22Rv1 (cell line): ENCODE measurements at regions not wholly inside any gene's neighbourhood (a gene's known extent, or its start where the extent isn't known, plus 50 kb on each side); places are given as distances from the start of the nearest gene placed in this dataset.

ENCODE experiments used
- ZFX ChIP-seq: fragments of 450-650 bp; IDR thresholded peaks from 2 replicates; pipeline ENCODE4 v1.6.1; 2017; ENCODE audit warnings: antibody characterized with exemption, borderline replicate concordance
- TF ChIP-seq, protein P1 (sequence below): fragments of 450-650 bp; IDR thresholded peaks from 2 replicates; pipeline ENCODE4 v1.5.1; 2017; ENCODE audit warnings: mild to moderate bottlenecking

GRCh38 chr4:19583827-19584569, 667.7 kb upstream of the SLIT2 start:
- TF ChIP-seq, protein P1, sequence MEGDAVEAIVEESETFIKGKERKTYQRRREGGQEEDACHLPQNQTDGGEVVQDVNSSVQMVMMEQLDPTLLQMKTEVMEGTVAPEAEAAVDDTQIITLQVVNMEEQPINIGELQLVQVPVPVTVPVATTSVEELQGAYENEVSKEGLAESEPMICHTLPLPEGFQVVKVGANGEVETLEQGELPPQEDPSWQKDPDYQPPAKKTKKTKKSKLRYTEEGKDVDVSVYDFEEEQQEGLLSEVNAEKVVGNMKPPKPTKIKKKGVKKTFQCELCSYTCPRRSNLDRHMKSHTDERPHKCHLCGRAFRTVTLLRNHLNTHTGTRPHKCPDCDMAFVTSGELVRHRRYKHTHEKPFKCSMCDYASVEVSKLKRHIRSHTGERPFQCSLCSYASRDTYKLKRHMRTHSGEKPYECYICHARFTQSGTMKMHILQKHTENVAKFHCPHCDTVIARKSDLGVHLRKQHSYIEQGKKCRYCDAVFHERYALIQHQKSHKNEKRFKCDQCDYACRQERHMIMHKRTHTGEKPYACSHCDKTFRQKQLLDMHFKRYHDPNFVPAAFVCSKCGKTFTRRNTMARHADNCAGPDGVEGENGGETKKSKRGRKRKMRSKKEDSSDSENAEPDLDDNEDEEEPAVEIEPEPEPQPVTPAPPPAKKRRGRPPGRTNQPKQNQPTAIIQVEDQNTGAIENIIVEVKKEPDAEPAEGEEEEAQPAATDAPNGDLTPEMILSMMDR = no peak
- no peak for TF ChIP-seq ZFX
